ENCODE measurements at regions not wholly inside any gene's neighbourhood (a gene's known extent, or its start where the extent isn't known, plus 50 kb on each side); places are given as distances from the start of the nearest gene placed in this dataset.

DNA sequence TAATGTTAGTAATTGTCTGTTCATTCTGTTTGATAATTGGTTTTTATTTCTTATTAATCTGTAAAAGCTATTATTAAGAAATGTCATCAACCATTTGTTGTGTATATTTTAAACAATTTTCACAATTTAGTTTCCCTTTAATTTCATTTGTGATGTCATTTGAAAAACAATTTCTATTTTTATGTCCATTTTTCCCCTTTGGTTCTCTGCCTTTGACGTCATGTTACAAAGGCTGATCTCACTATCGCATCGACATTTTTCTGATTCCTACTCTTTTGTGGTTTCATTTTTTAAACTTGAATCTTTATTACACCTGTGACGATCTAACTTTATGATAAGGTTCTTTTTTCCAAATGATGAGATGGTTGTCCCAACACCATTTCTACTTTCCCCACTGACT, 191.0 kb upstream of the ZNF507 start:
- no peak for DNase-seq

DNA sequence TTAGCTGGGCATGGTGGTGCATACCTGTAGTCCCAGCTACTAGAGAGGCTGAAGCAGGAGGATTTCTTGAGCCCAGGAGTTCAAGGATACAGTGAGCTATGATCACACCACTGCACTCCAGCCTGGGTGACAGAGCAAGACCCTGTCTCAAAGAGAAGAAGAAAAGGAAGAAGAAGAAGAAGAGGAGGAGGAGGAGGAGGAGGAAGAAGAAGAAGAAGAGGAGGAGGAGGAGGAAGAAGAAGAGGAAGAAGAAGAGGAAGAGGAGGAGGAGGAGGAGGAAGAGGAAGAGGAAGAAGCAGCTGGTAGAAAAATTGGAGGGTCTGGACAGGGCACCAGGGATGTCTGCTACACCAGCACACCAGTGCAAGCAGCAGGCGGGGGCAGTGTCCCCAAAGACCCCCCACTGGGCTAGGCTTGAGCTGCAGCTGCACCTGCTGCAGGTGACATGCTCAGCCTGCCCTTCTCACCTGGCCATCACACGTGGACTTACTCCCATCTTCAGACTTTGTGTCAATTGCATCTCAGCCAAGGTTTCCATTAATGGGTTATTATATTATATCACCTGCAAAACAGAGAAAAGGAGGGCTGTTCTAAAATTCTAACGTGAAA, 180.9 kb upstream of the ZNF507 start:
- DNase-seq: no peak

GRCh38 chr19:32165141-32165540, 180.3 kb upstream of the ZNF507 start:
- DNase-seq: no peak

DNA sequence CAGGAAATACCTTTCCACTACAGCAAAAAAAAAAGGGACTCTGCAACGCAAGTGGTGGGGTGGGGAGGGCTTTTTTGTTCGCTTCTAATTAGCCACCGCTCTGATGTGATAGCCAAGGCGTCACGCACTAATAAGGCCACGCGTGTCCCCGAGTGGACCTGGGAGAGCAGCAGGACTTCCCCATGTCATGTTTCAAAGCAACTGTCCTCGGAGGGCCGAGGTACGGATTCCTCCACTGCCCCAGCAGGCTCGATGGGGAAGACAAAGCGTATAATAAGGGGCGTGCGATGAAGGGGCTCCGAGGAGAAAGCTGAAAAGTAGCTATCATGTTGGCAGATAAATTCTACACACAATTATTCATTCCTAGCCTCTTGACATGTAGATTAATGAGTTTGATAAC, 179.7 kb upstream of the ZNF507 start:
- DNase-seq: no peak

- DNase-seq: peak; percentile 4
These were observed 179.2 kb upstream of the ZNF507 start for GRCh38 chr19:32166238-32166637.

DNA sequence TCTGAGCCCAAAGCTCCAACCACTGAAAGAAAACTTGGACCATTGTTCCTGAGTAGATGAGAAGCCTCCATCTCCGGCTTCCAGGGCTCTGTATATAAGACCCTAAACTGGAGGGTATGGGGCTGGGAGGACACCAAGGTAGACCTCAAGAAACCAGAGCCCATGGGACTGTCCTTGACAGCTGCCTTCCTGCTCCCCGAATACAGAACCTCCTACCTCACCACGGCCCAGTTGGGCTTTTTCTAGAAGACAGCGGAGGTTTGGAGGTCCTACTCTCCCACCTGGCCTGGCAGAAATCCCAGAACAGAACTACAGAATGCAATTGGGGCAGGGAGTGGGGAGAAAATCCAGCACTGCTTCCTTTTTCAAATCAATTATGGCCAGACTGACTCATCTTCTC, 177.3 kb upstream of the ZNF507 start:
- DNase-seq: no peak

GRCh38 chr19:32168606-32169005, 176.8 kb upstream of the ZNF507 start:
- DNase-seq: no peak

- no peak for DNase-seq
These were observed 173.7 kb upstream of the ZNF507 start for GRCh38 chr19:32171719-32172151.

DNA sequence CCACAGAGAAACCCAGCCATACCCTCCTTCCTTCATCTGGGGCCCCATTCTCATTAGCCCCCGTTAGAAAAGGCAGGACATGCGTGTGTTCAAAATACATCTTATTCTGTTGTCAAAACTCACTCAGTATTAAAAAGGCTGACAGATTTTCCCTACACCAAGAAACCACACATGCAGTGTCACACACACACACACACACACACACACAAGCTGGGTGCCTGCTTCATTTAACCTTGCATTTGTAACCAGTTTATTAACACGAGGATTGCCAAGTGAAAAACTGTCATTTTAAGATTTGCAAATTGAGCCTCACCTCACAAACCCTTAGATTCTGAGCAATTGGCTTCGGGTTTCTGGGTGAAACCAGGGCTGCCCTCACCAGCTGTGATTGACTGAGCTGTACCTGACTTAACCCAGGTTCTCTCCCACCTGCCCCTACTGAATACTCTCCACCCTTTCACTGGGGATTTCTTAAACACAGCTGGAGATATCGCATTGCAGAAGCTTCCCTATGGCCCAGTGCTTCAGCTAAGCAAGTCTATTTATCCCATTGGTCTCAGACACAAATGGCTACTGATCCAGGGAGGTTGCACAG, 172.7 kb upstream of the ZNF507 start:
- DNase-seq: no peak

- no peak for DNase-seq
These were observed 171.6 kb upstream of the ZNF507 start for GRCh38 chr19:32173836-32174235.

GRCh38 chr19:32174386-32175113, 170.9 kb upstream of the ZNF507 start:
- no peak for DNase-seq

DNA sequence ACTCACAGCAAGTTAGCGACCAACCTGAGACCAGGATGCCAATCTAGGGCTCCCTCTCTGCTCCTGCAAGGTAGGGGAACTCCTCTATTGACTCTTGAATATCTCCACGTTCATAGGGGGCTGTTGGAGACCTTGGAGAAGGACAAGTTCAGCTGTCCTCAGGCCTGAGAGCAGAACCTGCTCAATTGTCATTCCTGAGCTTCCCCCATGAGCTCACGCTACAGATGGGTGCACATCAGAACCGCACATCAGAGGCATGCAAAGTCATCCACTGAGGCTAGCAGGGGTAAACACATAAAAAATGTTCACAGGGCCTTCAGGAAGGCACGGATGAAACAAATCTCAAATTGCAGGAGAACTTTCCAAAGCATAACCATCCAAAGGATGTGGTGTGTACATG, 168.8 kb upstream of the ZNF507 start:
- DNase-seq: no peak

GRCh38 chr19:32177686-32178085, 167.7 kb upstream of the ZNF507 start:
- no peak for DNase-seq

DNA sequence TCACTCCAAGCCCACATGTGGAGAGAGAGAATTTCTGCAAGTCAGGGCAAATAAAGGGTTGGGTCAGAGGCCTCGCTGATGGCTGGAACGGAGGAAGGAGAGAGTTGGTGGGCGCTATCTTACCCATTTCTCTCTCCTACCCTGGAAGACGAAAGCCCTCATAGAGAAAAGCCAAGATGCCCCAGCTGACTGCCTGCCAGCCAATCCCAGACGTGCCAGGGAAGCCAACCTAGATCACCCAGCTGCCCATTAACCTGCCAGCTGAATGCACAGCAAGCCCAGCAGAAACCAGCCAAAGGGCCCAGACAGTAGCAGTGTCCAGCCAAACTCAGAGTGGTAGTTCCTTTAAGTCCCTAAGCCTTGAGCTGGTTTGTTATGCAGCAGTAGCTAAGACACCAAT, 167.0 kb upstream of the ZNF507 start:
- DNase-seq: no peak

- no peak for DNase-seq
These were observed 166.5 kb upstream of the ZNF507 start for GRCh38 chr19:32178956-32179355.

DNA sequence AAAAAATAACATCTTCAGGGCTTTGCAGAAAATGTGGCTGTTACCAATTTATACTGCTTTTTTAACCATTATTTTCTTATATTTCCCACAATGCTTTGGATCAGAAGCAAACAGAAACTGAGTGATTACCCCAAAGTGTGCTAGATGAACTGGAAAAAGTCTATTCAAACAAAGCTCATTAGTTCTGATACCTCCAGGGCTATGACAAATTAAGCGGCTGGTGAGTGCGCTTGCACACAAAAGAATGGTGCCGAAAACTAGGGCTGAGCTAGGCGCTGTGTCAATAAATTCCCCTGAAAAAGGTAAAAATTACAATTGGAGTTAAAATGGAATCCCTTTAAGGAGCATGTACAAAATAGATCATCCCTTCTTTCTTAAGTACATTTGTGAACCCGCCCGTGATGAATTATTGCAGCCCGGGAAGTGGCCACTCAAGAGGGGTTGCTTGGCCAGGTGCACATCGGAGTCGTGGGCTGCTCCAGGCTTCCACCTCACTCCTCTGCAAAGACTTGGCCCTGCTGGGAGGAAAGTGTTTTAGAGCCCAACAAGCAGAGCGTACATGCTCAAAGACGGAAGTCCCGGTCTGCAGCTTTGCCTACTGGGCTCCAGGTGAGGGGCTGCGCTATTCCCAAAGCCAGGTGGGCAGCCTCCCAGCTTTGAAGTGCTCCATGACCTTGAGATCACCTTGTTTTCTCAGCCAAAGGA, 164.0 kb upstream of the ZNF507 start:
- no peak for DNase-seq

- DNase-seq: no peak
These were observed 158.7 kb upstream of the ZNF507 start for GRCh38 chr19:32186542-32187330.

- no peak for DNase-seq
These were observed 156.5 kb upstream of the ZNF507 start for GRCh38 chr19:32188921-32189320.

- no peak for DNase-seq
These were observed 155.3 kb upstream of the ZNF507 start for GRCh38 chr19:32189956-32190706.

DNA sequence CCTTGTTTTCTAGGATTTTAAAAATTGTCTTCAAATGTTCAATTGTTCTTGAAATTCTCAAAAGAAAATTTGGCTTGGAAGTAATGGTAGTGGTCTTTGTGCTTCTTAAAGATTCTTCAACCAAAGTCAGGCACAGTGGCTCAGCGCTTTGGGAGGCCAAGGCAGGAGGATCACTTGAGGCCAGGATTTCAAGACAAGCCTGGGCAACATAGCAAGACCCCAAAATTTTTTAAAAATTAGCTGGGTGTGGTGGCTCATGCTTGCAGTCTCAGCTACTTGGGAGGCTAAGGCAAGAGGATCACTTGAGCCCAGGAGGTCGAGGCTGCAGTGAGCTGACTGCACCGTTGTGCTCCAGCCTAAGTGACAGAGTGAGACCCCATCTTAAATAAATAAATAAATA, 153.5 kb upstream of the ZNF507 start:
- no peak for DNase-seq

GRCh38 chr19:32195706-32196610, 149.5 kb upstream of the ZNF507 start:
- DNase-seq: no peak

All from NCI-H1436 (cell line).